AG09309 (cell line): ENCODE measurements at regions not wholly inside any gene's neighbourhood (a gene's known extent, or its start where the extent isn't known, plus 50 kb on each side); places are given as distances from the start of the nearest gene placed in this dataset.
"Not testable (repeated sequence)": the region's sequence is repeated elsewhere in the genome, so short reads cannot be mapped to it uniquely, and the experiment has no call there.

Experiments
- DNase-seq: peaks from one replicate; pipeline ENCODE4 v3.0.0-alpha.2; 2010; ENCODE audit warnings: low read depth
- H3K4me3 ChIP-seq: 2 replicates; pipeline ENCODE4 v1.5.1; 2011; ENCODE audit warnings: mild to moderate bottlenecking, low read depth, low read length, moderate library complexity; ENCODE audit not compliant: control insufficient read depth
- TF ChIP-seq, protein P1 (sequence below): IDR thresholded peaks from 2 replicates; pipeline ENCODE4 v1.5.1; 2011; ENCODE audit warnings: mild to moderate bottlenecking, low read depth, low read length, inconsistent platforms; ENCODE audit not compliant: insufficient read depth, control insufficient read depth; ENCODE audit errors: missing control alignments

DNA sequence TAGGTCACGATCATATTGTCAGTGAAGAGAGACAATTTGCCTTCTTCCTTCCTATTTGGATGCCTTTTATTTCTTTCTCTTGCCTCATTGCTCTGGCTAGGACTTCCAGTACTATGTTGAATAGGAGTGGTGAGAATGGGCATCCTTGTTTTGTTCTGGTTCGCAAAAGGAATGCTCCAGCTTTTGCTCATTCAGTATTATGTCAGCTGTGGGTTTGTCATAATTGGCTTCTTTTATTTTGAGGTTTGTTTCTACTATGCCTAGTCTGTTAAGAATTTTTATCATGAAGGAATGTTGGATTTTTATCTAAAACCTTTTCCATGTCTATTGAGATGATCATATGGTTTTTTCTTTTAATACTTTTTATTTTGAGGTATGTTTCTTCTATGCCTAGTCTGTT lies 152.3 kb upstream of the MAD2L1 start:
- no peak overlapping the region for H3K4me3 ChIP-seq
- no peak for DNase-seq
- TF ChIP-seq, protein P1, sequence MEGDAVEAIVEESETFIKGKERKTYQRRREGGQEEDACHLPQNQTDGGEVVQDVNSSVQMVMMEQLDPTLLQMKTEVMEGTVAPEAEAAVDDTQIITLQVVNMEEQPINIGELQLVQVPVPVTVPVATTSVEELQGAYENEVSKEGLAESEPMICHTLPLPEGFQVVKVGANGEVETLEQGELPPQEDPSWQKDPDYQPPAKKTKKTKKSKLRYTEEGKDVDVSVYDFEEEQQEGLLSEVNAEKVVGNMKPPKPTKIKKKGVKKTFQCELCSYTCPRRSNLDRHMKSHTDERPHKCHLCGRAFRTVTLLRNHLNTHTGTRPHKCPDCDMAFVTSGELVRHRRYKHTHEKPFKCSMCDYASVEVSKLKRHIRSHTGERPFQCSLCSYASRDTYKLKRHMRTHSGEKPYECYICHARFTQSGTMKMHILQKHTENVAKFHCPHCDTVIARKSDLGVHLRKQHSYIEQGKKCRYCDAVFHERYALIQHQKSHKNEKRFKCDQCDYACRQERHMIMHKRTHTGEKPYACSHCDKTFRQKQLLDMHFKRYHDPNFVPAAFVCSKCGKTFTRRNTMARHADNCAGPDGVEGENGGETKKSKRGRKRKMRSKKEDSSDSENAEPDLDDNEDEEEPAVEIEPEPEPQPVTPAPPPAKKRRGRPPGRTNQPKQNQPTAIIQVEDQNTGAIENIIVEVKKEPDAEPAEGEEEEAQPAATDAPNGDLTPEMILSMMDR, result no peak

DNA sequence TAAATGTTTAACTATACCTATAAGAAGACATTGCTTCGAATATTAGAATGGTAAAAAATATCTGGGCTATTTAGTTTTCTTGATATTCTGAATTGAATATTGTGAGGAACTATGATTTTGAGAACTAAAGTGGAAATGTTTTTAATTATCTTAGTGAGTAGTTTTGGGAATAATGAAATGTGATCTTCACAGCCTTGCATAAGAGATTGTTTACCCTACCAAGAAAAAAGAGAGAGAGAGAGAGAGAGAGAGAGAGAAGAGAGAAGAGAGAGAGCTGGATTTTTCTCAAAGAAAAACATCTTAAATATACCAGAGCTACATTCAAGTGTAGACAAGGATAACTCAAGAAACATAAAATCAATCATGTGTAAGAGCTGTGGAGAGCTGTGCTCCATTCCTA lies 148.7 kb upstream of the MAD2L1 start:
- no peak overlapping the region for H3K4me3 ChIP-seq
- DNase-seq, result no peak
- TF ChIP-seq, protein P1, result no peak

DNA sequence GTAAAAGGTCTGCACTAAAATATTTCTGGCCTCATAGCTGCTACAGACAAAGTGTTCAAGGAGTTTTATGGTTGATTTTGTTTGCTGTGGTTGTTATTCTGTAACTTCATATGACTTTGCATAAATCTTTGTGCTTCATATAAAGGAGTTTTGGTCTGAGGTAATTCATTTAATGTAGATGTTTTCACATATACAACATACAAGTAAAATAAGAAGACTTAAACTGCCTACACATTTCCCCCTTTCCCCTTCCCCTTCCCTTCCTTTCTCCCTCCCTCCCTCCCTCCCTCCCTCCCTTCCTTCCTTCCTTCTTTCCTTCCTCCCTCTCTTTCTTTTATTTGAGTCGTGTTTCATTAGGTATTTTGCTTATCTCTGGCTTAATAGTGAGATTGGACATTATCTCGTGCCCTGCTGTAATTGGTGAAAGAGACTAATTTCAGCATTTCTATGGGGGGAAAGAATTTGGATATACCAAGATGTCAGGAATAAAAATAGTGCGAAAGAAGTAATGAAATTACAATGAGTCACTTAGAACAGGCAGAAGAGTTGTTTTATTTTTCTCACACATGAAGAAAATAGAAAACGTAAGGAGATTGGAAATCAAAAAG lies 144.9 kb upstream of the MAD2L1 start:
- H3K4me3 ChIP-seq, result no peak overlapping the region
- no peak for DNase-seq
- TF ChIP-seq, protein P1, result no peak

DNA sequence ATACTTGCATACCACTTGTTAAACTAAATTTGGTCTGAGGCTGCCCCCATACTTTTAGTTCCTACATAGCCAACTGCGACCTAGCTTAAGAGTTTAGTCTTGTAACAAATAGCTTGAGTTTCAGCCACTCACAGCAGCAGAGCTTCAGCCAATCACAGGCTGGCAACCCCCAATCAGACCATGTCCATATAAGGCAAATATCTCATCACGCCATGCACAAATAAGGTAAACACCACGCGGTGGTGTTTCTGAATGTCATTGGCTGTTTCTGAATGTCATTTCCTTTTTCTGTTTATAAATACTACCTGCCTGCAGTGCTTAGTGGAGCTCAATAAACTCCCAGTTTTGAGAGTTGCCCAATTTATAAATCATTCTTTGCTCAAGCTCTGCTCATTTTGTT lies 143.1 kb upstream of the MAD2L1 start:
- H3K4me3 ChIP-seq, result no peak overlapping the region
- no peak for DNase-seq
- TF ChIP-seq, protein P1, result no peak

DNA sequence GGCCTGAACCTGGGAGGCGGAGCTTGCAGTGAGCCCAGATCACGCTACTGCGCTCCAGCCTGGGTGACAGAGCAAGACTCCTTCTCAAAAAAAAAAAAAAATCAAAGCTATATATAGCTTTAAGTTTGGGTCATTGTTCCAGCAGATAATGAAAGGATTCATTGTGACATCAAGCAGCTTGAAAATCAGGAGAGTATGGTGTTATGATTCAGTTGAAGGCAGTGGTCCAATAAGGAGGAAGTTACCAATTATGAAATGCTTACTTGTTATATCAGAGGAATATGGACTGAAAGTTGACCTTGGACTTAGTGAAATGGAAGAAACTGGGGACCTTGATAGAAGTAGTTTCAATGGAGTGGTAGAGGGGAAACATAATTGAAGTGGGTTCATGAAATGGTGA lies 140.4 kb upstream of the MAD2L1 start:
- H3K4me3 ChIP-seq, result no peak overlapping the region
- TF ChIP-seq, protein P1, result no peak
- DNase-seq, result no peak

DNA sequence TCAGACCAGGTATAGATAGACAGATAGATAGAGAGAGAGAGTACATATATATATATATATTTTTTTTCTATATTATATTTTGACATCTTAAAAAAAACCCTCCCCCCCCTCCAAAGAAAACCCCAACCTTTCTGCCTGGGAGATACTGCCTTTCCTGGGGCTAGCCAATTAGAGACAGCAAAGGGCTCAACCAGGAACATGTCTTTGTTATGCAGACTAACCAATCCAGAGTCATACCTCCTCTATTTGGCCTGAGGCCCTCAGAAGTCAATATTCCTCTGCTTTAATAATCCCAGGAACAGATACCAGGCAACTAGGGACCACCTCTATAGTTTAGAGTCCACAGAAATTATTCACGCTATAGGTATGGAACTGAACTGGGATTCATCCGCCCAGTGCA lies 135.6 kb upstream of the MAD2L1 start:
- no peak for DNase-seq
- TF ChIP-seq, protein P1, result no peak
- no peak overlapping the region for H3K4me3 ChIP-seq

DNA sequence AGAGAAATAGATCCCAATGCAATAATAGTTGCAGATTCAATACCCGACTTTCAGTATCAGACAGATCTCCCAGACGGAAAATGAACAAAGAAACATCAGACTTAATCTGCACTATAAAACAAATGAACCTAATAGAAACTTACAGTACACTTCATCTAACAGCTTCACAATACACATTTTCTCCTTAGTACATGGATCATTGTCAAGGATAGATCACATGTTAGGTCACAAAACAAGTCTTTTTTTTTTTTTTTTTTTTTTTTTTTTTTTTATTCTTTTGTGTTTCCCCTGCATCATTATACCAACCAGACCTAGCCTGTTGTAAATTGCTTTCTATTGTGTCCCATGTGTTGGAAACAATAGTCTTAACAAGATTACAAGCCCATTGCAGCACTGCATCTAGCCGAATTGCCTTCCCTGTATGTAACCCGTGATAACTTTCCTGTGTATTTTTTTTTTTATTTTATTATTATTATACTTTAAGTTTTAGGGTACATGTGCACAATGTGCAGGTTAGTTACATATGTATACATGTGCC lies 134.0 kb upstream of the MAD2L1 start:
- H3K4me3 ChIP-seq, DNase-seq: not testable (repeated sequence)
